EH (cell line): ENCODE measurements at regions not wholly inside any gene's neighbourhood (a gene's known extent, or its start where the extent isn't known, plus 50 kb on each side); places are given as distances from the start of the nearest gene placed in this dataset.
"Not testable (repeated sequence)": the region's sequence is repeated elsewhere in the genome, so short reads cannot be mapped to it uniquely, and the experiment has no call there.

Experiments used
- DNase-seq: peaks from one replicate; pipeline ENCODE4 v3.0.0-alpha.2; 2015; ENCODE audit warnings: low read depth

DNA sequence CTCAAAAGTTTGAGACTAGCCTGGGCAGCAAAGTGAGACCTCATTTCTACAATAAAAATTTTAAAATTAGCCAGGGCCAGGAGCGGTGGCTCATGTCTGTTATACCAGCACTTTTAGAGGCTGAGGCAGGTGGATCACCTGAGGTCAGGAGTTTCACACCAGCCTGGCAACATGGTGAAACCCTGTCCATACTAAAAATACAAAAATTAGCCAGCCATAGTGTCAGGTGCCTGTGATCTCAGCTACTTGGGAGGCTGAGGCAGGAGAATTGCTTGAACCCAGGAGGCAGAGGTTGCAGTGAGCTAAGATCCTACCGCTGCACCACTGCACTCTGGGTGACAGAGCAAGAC is 85.1 kb upstream of the MAP4 start:
- DNase-seq = not testable (repeated sequence)

DNA sequence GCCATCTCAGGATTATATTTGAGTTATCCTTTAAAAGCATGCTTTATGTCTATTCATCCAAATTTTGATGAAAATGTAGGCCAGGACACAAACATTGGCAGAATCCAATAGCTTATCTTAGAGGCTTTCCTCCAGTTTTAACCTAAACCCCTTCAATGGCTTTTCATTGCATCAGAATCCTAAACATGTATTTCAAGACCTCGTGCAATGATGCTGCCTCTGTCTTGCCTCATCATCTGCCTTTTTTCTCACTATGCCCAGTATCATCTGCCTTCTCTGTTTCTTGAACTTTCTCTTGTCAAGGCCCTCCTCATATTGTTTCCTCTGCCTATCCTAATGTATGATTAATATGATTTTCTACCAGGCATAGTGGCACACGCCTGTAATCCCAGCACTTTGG is 76.1 kb upstream of the MAP4 start:
- DNase-seq = no peak

DNA sequence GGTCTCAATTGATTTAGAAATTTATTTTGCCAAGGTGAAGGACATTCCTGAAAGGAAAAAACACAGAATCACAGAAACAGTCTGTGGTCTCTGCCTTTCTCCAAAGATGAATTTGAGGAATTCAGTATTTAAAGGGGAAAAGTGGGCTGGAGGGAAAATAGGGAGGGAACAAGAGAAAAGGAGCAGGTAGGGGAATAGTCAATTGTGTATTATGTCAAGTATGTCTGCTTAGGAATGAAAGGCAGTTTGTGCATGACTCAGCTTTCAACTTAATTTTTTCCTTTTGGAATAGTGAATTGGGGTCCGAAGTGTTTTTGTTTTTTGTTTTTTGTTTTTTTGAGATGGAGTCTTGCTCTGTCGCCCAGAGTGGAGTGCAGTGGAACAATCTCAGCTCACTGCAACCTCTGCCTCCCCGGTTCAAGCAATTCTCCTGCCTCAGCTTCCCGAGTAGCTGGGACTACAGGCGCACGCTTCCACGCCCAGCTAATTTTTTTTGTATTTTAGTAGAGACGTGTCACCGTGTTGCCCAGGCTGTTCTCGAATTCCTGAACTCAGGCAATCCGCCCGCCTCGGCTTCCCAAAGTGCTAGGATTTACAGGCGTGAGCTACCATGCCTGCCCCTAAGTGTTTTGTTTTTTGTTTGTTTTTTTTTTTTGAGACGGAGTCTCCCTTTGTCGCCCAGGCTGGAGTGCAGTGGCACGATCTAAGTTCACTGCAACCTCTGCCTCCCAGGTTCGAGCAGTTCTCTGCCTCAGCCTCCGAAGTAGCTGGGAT is 74.1 kb upstream of the MAP4 start:
- no peak for DNase-seq

DNA sequence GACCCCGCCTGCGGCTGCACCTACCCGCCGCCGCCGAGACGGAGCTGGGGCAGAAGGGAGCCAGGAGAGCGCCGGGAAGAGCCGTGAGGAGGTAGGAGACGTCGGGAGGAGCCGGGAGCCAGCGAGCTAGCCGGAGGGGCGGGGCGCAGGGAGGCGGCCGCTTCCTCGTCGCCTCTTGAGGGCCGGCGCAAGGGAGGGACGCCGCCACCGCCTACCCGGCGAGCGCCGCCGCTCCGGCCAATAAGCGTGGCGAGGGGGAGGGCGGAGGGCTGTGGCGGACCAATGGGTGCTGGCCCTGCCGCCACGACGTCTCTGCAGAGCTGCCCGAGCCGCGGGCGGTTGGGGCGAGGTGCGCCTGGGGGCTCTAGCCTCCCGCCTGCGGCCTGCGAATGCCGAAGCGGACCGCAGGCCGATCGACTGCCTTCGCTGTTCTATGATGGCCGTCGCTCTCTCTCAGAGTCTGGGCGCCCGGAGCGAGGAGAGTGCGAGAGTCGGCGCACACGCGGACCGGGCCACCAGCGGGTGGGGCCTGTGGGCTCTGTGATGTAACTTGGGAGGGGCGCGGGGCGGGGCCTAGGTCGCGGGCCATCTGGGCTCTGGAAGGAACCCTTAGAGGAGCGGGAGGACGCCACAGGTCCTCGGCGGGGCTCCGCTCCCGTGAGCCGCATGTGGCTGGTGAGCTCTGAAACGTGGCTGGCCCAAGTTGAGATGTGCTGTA is 72.7 kb upstream of the MAP4 start:
- peak; percentile 98 for DNase-seq

DNA sequence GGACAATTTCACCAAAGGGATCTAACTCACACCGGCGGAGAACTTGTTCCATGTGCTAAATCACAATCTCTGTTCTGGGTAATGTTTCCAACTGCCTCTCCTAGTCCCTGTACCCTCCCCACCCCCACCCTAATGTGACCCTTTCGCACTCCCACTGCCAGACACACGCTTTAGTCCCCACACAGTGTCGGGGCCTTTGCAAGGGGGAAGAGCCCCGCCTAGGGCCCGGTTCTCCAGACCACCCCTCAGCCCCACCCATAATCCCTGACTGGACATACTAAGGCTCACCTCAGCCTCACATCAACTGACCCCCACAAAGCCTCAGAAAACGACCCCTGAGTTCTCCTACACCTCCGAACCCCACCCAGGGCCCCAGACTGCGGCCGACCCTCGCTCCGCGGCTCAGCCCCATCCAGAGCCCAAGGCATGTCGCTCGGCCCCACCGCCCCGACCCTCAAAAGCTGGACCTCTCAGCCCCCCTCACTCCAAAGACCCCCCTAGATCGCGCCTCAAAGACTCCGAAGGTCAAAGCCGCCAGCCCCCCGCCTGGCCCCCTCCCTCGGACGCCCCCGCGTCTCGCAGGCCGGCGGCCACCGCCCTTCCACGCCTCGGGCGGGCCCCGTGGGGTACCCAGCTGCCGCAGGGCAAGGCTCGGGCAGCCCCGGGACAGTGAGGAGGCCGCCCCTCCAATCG is 72.0 kb upstream of the MAP4 start:
- peak; percentile 44 for DNase-seq

DNA sequence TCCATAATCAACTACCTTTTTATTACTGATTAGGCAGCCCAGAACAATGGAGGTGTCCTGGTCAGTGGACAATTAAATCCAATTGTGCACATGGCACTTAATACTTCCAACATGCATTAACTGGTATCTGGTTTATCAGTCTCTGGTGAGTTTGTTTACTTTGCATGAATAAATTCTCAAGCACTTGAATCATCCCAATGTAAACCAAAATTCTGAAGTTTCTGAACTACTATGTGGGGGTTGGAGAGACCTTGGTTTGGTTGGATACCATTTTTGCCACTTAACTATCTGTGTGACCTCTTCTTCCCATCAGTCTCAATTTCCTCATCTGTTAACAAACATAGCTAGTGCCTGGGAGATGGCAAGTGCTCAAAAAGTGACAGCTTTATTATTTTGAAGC is 70.5 kb upstream of the MAP4 start:
- peak; percentile 93 for DNase-seq

DNA sequence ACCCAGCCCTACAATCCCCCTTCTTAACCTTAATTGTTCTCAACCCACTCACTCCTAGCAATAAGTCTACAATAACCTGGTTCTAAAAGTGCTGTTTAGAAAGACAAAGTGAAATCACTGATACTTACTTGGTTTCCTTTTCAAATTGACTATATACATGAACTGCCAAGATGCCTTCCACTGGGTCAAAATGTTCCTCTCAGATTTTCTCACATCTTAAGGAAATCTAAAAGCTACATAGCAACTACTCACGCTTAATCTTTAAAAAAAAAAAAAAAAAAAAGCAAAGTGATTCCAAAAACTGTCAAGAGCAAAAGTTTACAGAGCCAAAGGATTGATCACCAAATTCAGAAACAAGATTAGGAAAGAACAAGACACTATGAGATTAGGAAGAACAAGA is 68.7 kb upstream of the MAP4 start:
- DNase-seq = no peak

DNA sequence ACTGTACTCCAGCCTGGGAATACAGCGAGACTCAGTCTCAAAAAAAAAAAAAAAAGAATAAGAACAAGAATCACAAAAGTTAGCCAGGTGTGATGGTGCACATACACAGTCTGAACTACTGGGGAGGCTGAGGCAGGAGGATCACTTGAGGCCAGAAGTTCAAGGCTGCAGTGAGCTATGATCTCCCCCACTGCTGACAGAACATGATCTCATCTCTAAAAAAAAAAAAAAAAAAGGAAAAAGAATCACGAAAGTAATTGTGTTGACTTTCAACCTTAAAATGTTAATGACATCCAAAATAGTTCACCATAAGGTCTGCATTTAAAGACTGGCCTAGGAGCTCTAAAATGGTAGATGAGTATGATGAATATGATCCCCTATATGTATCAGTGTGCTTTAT is 68.0 kb upstream of the MAP4 start:
- no peak for DNase-seq

DNA sequence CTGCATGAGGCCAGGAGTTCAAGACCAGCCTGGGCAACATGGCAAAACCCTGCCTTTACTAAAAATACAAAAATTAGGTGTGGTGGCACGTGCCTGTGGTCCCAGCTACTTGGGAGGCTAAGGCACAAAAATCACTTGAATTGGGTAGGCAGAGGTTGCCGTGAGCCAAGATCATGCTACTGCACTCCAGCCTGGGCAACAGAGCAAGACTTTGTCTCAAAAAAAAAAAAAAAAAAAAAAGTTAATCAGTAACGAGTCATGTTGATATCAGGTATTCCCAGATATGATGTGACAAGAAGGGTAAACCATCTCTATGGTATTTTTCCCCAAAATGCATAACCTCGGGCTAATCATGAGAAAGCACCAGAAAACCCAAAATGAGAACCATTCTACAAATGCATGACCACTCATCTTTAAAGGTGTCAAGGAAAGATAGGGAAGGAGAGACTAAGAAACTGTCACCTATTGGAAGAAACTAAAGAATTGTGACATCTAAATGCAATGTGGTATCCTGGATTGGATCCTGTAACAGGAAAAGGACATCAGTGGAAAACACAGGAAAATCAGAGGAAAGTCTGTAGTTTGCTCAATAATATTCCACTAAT is 66.5 kb upstream of the MAP4 start:
- no peak for DNase-seq

DNA sequence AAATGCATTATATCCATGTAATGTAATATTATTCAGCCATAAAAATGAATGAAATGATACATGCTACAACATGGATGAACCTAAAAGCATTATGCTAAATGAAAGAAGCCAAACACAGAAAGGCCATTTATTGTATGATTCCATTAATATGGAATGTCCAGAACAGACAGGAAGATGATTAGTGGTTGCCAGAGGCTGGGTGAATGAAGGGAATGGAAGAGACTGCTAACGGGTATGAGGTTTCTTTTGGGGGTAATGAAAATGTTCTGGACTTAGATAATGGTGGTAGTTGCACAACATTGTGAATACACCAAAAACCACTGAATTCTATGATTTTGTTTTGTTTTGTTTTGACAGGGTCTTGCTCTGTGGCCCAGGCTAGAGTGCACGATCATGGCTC is 61.6 kb upstream of the MAP4 start:
- peak; percentile 89 for DNase-seq

DNA sequence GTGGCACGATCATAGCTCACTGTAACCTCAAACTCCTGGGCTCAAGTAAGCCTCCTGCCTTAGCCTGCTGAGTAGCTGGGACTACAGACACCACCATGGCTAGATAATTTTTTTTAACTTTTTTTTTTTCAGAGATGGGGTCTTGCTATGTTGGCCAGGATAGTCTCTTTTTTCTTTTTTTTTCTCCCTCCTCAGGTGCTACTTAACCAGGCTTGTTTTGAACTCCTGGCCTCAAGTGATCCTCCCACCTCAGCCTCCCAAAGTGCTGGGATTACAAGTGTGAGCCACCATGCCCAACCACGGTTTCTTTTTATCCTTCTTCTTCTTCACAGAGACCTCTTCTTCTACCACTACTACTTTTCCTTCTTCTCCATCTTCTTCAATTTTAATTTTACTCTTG is 53.8 kb upstream of the MAP4 start:
- DNase-seq = no peak

DNA sequence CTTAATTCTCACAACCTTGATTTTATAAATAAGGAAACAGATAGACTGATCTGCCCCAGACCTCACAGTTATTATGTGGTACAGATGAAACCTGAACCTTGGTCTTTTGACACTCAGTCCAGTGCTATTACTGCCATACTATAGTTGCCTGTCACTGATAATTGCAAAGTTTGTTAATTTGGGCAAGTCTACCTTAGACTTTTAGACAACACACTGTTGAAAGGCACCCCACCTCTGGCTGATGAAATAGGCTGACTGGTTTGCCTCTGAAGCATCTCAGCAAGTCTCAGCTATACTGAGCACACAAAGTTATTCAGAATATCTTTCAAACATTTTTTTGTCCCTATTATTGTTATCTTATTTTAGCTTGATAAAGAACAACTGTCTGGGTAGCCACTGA is 53.1 kb upstream of the MAP4 start:
- DNase-seq = no peak

DNA sequence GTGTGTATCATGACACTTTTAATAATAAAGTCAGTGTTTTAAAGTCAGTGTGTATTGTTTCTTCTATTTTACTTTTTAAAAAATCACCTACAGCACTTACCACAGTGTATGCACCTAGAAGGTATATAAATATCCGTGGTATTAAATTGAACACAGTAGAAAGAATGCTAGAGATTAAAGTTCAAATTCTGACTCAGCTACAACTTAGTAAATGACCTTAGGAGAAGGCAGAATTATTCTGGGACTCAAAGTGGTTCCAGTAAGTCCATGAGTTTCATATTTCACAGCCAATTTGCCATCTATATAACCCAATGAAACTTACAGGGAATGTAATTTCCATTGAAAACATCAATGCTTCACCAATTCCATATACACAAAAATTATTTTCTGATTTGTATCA is 52.7 kb upstream of the MAP4 start:
- peak; percentile 33 for DNase-seq

DNA sequence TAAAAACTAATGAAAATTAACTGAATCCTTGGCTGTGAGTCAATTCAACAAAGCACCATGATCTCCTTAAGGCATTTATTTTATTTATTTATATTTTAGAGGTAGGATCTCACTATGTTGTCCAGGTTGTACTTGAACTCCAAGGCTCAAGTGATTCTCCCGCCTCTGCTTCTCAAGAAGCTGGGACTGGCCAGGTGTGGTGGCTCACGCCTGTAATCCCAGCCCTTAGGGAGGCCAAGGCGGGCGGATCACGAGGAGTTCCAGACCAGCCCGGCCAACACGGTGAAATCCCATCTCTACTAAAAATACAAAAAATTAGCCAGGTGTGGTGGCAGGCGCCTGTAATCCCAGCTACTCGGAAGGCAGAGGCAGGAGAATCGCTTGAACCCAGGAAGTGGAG is 52.1 kb upstream of the MAP4 start:
- DNase-seq = not testable (repeated sequence)

DNA sequence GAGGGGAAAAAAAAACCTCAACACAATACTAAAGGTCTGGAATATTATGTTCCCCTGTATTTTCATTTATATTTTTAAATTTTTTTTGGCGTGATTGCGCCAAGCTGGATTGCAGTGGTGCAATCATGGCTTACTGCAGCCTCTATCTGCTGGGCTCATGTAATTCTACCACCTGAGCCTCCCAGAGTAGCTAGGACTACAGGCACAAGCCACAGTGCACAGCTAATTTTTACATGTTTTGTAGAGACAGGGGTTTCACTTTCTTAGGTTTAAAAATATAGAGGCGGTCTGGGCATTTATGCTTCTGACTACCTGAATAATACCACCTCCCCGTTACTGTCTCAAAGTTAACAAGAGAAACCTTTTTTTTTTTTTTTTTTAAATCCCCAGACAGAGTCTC is 51.1 kb upstream of the MAP4 start:
- DNase-seq = no peak
